PC-9 (cell line): ENCODE measurements at regions not wholly inside any gene's neighbourhood (a gene's known extent, or its start where the extent isn't known, plus 50 kb on each side); places are given as distances from the start of the nearest gene placed in this dataset.

Source experiments
- EZH2 ChIP-seq: fragments of 200-600 bp; sonication (generic); IDR thresholded peaks from 2 replicates; pipeline ENCODE4 v1.8.0; 2017; ENCODE audit warnings: antibody characterized with exemption, low read depth
- TF ChIP-seq, protein P1 (sequence below): fragments of 200-600 bp; sonication (generic); conservative IDR thresholded peaks from 2 replicates; pipeline ENCODE4 v1.6.1; 2017; ENCODE audit warnings: mixed run types, antibody characterized with exemption, mild to moderate bottlenecking, moderate library complexity

DNA sequence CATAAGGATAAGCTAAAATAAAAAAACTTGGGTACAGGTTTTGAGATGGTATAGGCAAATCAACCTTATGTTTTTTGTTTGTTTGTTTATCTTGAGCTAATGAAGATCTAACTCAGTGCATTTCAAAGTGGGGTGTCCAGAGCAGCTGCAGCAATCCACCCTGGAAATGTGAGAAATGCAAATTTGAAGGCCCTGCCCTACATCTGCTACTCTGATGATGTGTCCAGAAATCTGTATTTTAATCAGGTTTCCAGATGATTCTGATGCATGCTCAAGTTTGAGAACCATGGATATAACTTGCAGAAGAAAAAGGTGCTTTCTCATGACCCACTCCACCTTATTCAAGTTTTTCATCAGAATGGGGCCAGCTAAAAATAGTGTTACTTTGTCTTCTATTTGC is 467.0 kb downstream of the NTRK2 start:
- no peak for TF ChIP-seq EZH2
- TF ChIP-seq, protein P1, sequence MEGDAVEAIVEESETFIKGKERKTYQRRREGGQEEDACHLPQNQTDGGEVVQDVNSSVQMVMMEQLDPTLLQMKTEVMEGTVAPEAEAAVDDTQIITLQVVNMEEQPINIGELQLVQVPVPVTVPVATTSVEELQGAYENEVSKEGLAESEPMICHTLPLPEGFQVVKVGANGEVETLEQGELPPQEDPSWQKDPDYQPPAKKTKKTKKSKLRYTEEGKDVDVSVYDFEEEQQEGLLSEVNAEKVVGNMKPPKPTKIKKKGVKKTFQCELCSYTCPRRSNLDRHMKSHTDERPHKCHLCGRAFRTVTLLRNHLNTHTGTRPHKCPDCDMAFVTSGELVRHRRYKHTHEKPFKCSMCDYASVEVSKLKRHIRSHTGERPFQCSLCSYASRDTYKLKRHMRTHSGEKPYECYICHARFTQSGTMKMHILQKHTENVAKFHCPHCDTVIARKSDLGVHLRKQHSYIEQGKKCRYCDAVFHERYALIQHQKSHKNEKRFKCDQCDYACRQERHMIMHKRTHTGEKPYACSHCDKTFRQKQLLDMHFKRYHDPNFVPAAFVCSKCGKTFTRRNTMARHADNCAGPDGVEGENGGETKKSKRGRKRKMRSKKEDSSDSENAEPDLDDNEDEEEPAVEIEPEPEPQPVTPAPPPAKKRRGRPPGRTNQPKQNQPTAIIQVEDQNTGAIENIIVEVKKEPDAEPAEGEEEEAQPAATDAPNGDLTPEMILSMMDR: no peak
